ENCODE measurements at regions not wholly inside any gene's neighbourhood (a gene's known extent, or its start where the extent isn't known, plus 50 kb on each side); places are given as distances from the start of the nearest gene placed in this dataset.

GRCh38 chr18:10317864-10318690, 136.4 kb upstream of the APCDD1 start:
- H3K36me3 Mint-ChIP-seq = no peaks in the 10 kb centered on the region
- no peaks in the 10 kb centered on the region for H3K36me3 ChIP-seq (ENCODE audit: control insufficient read depth in 2 of 2, extremely low read depth in 1 of 2, insufficient read depth in 1 of 2, low read length in 1 of 2)
- no peak overlapping the region for H3K27ac Mint-ChIP-seq
- H3K27ac ChIP-seq (ENCODE audit: low read length) = no peak overlapping the region
- peaks cover 0 to 10% of the 10 kb centered on the region in 2 experiments for H3K27me3 ChIP-seq (replicated peaks in 1 of 2; ENCODE audit: control insufficient read depth in 2 of 2, extremely low read depth in 1 of 2, insufficient read depth in 2 of 2, low read length in 1 of 2)
- no peak for ATAC-seq (replicated peaks in 1 of 4)
- no peaks in the 10 kb centered on the region for H3K27me3 Mint-ChIP-seq
- POLR2A ChIA-PET = no interaction called here
- H3K4me1 ChIP-seq (ENCODE audit: control insufficient read depth in 1 of 2, extremely low read depth in 1 of 2, insufficient read depth in 2 of 2, low read length in 2 of 2) = no peaks in the 10 kb centered on the region
- WGBS (ENCODE audit: insufficient coverage) = 69% methylated on average over 2 of the region's 6 CpGs
- DNase-seq = no peak
- no peak overlapping the region for H3K4me3 Mint-ChIP-seq
- no peak overlapping the region for H3K4me3 ChIP-seq (ENCODE audit: control insufficient read depth in 1 of 2, extremely low read depth in 1 of 2, low read length in 1 of 2)
- no peaks in the 10 kb centered on the region for H3K9me3 ChIP-seq
- peaks cover 0 to 7% (median 4%) of the 10 kb centered on the region in 3 donors for H3K4me1 Mint-ChIP-seq
- CTCF ChIA-PET = no interaction called here
- H3K9me3 Mint-ChIP-seq = no peaks in the 10 kb centered on the region

GRCh38 chr18:10318691-10318970, 135.8 kb upstream of the APCDD1 start:
- H3K4me1 ChIP-seq (ENCODE audit: control insufficient read depth in 1 of 2, extremely low read depth in 1 of 2, insufficient read depth in 2 of 2, low read length in 2 of 2) = no peaks in the 10 kb centered on the region

GRCh38 chr18:10319026-10319425, 135.4 kb upstream of the APCDD1 start:
- H3K4me3 Mint-ChIP-seq = no peak overlapping the region
- H3K36me3 Mint-ChIP-seq = no peaks in the 10 kb centered on the region
- no peak for DNase-seq
- Histone ChIP-seq H3K4me1 (ENCODE audit: control insufficient read depth in 1 of 2, extremely low read depth in 1 of 2, insufficient read depth in 2 of 2, low read length in 2 of 2) (no peaks in the 10 kb centered on the region), H3K9me3 (no peaks in the 10 kb centered on the region), H3K36me3 (ENCODE audit: control insufficient read depth in 2 of 2, extremely low read depth in 1 of 2, insufficient read depth in 1 of 2, low read length in 1 of 2) (no peaks in the 10 kb centered on the region), H3K4me3 (ENCODE audit: control insufficient read depth in 1 of 2, extremely low read depth in 1 of 2, low read length in 1 of 2) (no peak overlapping the region), H3K27me3 (replicated peaks in 1 of 2; ENCODE audit: control insufficient read depth in 2 of 2, extremely low read depth in 1 of 2, insufficient read depth in 2 of 2, low read length in 1 of 2) (peaks cover 0 to 10% of the 10 kb centered on the region in 2 experiments), H3K27ac (ENCODE audit: low read length) (no peak overlapping the region)
- CTCF ChIA-PET = interaction anchor here in 1 of 2 donors (0.6 kb wide), 1 partner anchor 158 kb away, joined by 5 read pairs; no protein-coding TSS in a partner anchor
- ATAC-seq (replicated peaks in 1 of 4) = no peak
- peaks cover 0 to 7% (median 4%) of the 10 kb centered on the region in 3 donors for H3K4me1 Mint-ChIP-seq
- H3K27ac Mint-ChIP-seq = no peak overlapping the region
- POLR2A ChIA-PET = no interaction called here
- WGBS (ENCODE audit: insufficient coverage) = 90% methylated on average over 2 of the region's 2 CpGs
- H3K27me3 Mint-ChIP-seq = no peaks in the 10 kb centered on the region
- H3K9me3 Mint-ChIP-seq = no peaks in the 10 kb centered on the region

More at GRCh38 chr18:10318691-10318970, 135.8 kb upstream of the APCDD1 start:
- no peak overlapping the region for H3K4me3 ChIP-seq (ENCODE audit: control insufficient read depth in 1 of 2, extremely low read depth in 1 of 2, low read length in 1 of 2)
- H3K36me3 Mint-ChIP-seq = no peaks in the 10 kb centered on the region
- no peak overlapping the region for H3K4me3 Mint-ChIP-seq
- peaks cover 0 to 7% (median 4%) of the 10 kb centered on the region in 3 donors for H3K4me1 Mint-ChIP-seq
- no peak overlapping the region for H3K27ac Mint-ChIP-seq
- DNase-seq = no peak
- 63% methylated on average over 1 of the region's 3 CpGs for WGBS (ENCODE audit: insufficient coverage)
- H3K9me3 ChIP-seq = no peaks in the 10 kb centered on the region
- ATAC-seq (replicated peaks in 1 of 4) = no peak
- H3K27me3 Mint-ChIP-seq = no peaks in the 10 kb centered on the region
- H3K36me3 ChIP-seq (ENCODE audit: control insufficient read depth in 2 of 2, extremely low read depth in 1 of 2, insufficient read depth in 1 of 2, low read length in 1 of 2) = no peaks in the 10 kb centered on the region
- peaks cover 0 to 10% of the 10 kb centered on the region in 2 experiments for H3K27me3 ChIP-seq (replicated peaks in 1 of 2; ENCODE audit: control insufficient read depth in 2 of 2, extremely low read depth in 1 of 2, insufficient read depth in 2 of 2, low read length in 1 of 2)
- H3K27ac ChIP-seq (ENCODE audit: low read length) = no peak overlapping the region
- ChIA-PET CTCF (no interaction called here), POLR2A (no interaction called here)
- no peaks in the 10 kb centered on the region for H3K9me3 Mint-ChIP-seq

GRCh38 chr18:10319914-10320600, 134.4 kb upstream of the APCDD1 start:
- Mint-ChIP-seq H3K36me3 (no peaks in the 10 kb centered on the region), H3K27me3 (no peaks in the 10 kb centered on the region), H3K4me3 (no peak overlapping the region), H3K4me1 (peaks cover 0 to 7% (median 4%) of the 10 kb centered on the region in 3 donors), H3K9me3 (no peaks in the 10 kb centered on the region), H3K27ac (peak overlapping the region in 1 of 2 donors; percentile 7)
- peaks cover 0 to 10% of the 10 kb centered on the region in 2 experiments for H3K27me3 ChIP-seq (replicated peaks in 1 of 2; ENCODE audit: control insufficient read depth in 2 of 2, extremely low read depth in 1 of 2, insufficient read depth in 2 of 2, low read length in 1 of 2)
- no peak for ATAC-seq (replicated peaks in 1 of 4)
- 68% methylated on average over 8 of the region's 9 CpGs for WGBS (ENCODE audit: insufficient coverage)
- no peaks in the 10 kb centered on the region for H3K36me3 ChIP-seq (ENCODE audit: control insufficient read depth in 2 of 2, extremely low read depth in 1 of 2, insufficient read depth in 1 of 2, low read length in 1 of 2)
- no peaks in the 10 kb centered on the region for H3K4me1 ChIP-seq (ENCODE audit: control insufficient read depth in 1 of 2, extremely low read depth in 1 of 2, insufficient read depth in 2 of 2, low read length in 2 of 2)
- no peaks in the 10 kb centered on the region for H3K9me3 ChIP-seq
- no peak for DNase-seq
- ChIA-PET POLR2A (no interaction called here), CTCF (no interaction called here)
- no peak overlapping the region for H3K4me3 ChIP-seq (ENCODE audit: control insufficient read depth in 1 of 2, extremely low read depth in 1 of 2, low read length in 1 of 2)
- H3K27ac ChIP-seq (ENCODE audit: low read length) = no peak overlapping the region

GRCh38 chr18:10320791-10321190, 133.6 kb upstream of the APCDD1 start:
- no peaks in the 10 kb centered on the region for H3K4me1 ChIP-seq (ENCODE audit: control insufficient read depth in 1 of 2, extremely low read depth in 1 of 2, insufficient read depth in 2 of 2, low read length in 2 of 2)
- ChIA-PET CTCF (no interaction called here), POLR2A (no interaction called here)
- peaks cover 0 to 7% (median 1%) of the 10 kb centered on the region in 3 donors for H3K4me1 Mint-ChIP-seq
- H3K9me3 ChIP-seq = no peaks in the 10 kb centered on the region
- H3K9me3 Mint-ChIP-seq = no peaks in the 10 kb centered on the region
- no peak overlapping the region for H3K4me3 Mint-ChIP-seq
- no peaks in the 10 kb centered on the region for H3K36me3 Mint-ChIP-seq
- ATAC-seq (replicated peaks in 1 of 4) (no peak), DNase-seq (no peak)
- no peak overlapping the region for H3K27ac Mint-ChIP-seq
- no peaks in the 10 kb centered on the region for H3K36me3 ChIP-seq (ENCODE audit: control insufficient read depth in 2 of 2, extremely low read depth in 1 of 2, insufficient read depth in 1 of 2, low read length in 1 of 2)
- no peaks in the 10 kb centered on the region for H3K27me3 Mint-ChIP-seq
- H3K27me3 ChIP-seq (replicated peaks in 1 of 2; ENCODE audit: control insufficient read depth in 2 of 2, extremely low read depth in 1 of 2, insufficient read depth in 2 of 2, low read length in 1 of 2) = peaks cover 0 to 10% of the 10 kb centered on the region in 2 experiments
- no peak overlapping the region for H3K27ac ChIP-seq (ENCODE audit: low read length)
- WGBS (ENCODE audit: insufficient coverage) = 87% methylated on average over 2 of the region's 7 CpGs
- H3K4me3 ChIP-seq (ENCODE audit: control insufficient read depth in 1 of 2, extremely low read depth in 1 of 2, low read length in 1 of 2) = no peak overlapping the region

DNA sequence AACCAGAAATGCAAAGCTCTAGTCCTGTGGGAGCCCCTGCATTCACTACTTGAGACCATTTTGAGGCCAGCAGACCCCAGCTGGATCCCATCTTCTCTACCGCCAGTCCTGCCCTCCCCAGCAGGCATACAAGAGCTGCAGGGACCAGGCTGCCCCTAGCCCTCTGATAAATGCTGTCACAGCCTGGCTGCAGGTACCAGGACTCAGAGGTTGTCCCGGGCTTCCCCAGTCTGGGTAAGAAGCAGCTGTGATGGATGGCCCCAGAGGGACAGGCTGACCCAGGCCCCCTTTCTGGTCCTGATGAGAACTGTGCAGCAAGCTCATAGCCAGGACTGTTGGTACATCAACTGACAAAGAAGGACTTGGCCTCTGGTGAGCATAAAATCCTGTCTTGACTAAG, 132.9 kb upstream of the APCDD1 start:
- DNase-seq = no peak
- Histone ChIP-seq H3K36me3 (ENCODE audit: control insufficient read depth in 2 of 2, extremely low read depth in 1 of 2, insufficient read depth in 1 of 2, low read length in 1 of 2) (no peaks in the 10 kb centered on the region), H3K27ac (ENCODE audit: low read length) (no peak overlapping the region), H3K4me1 (ENCODE audit: control insufficient read depth in 1 of 2, extremely low read depth in 1 of 2, insufficient read depth in 2 of 2, low read length in 2 of 2) (no peaks in the 10 kb centered on the region), H3K9me3 (no peaks in the 10 kb centered on the region), H3K4me3 (ENCODE audit: control insufficient read depth in 1 of 2, extremely low read depth in 1 of 2, low read length in 1 of 2) (no peak overlapping the region), H3K27me3 (replicated peaks in 1 of 2; ENCODE audit: control insufficient read depth in 2 of 2, extremely low read depth in 1 of 2, insufficient read depth in 2 of 2, low read length in 1 of 2) (peaks cover 0 to 10% of the 10 kb centered on the region in 2 experiments)
- Mint-ChIP-seq H3K27me3 (no peaks in the 10 kb centered on the region), H3K27ac (no peak overlapping the region), H3K4me1 (peaks cover 0 to 7% (median 1%) of the 10 kb centered on the region in 3 donors), H3K36me3 (no peaks in the 10 kb centered on the region), H3K9me3 (no peaks in the 10 kb centered on the region), H3K4me3 (no peak overlapping the region)
- WGBS (ENCODE audit: insufficient coverage) = 88% methylated on average over 1 of the region's 2 CpGs
- no peak for ATAC-seq (replicated peaks in 1 of 4)
- ChIA-PET POLR2A (no interaction called here), CTCF (no interaction called here)

Measured in T-cell (primary cell).